Heart right ventricle (tissue), 16 donors: ENCODE measurements at regions not wholly inside any gene's neighbourhood (a gene's known extent, or its start where the extent isn't known, plus 50 kb on each side); places are given as distances from the start of the nearest gene placed in this dataset.

Experiments used
- ATAC-seq, 8 donors: fragments of 200-7000 bp; cut with Tn5 transposase; one replicate each; pipeline ENCODE4 v1.9.1; 2020; ENCODE audit warnings: mild to moderate bottlenecking in 8 of 8, moderate library complexity in 8 of 8, moderate number of reproducible peaks in 1 of 8
- DNase-seq, 2 donors: peaks; one replicate each; pipeline ENCODE4 v3.0.0-alpha.2; 2020
- H3K27ac ChIP-seq, 10 donors: fragments of 200-600 bp; sonication (generic) in 2 of 10; one replicate each; pipeline versions ENCODE4 v1.5.0 to v1.8.0; 2020 to 2022; ENCODE audit warnings: mild to moderate bottlenecking in 3 of 10
- H3K27me3 ChIP-seq, 7 donors: fragments of 200-600 bp; one replicate each; pipeline ENCODE4 v1.8.0; 2021 to 2022; ENCODE audit warnings: mild to moderate bottlenecking in 2 of 7
- H3K36me3 ChIP-seq, 9 donors: fragments of 200-600 bp; sonication (generic) in 1 of 9; one replicate each; pipeline versions ENCODE4 v1.5.0 to v1.8.0; 2020 to 2022; ENCODE audit warnings: mild to moderate bottlenecking in 2 of 9
- H3K4me1 ChIP-seq, 9 donors: fragments of 200-600 bp; sonication (generic) in 1 of 9; one replicate each; pipeline versions ENCODE4 v1.5.0 to v1.8.0; 2020 to 2022; ENCODE audit warnings: mild to moderate bottlenecking in 4 of 9
- H3K4me3 ChIP-seq, 10 donors: fragments of 200-600 bp; sonication (generic) in 2 of 10; one replicate each; pipeline versions ENCODE4 v1.5.0 to v1.8.0; 2020 to 2022; ENCODE audit warnings: mild to moderate bottlenecking in 7 of 10, moderate library complexity in 2 of 10
- H3K9me3 ChIP-seq, 11 donors: fragments of 200-600 bp in 10 of 11; sonication (generic) in 2 of 11; one replicate each; pipeline versions ENCODE4 v1.5.0 to v1.8.0; 2013 to 2022; ENCODE audit warnings: mild to moderate bottlenecking in 2 of 11, control low read depth in 1 of 11, moderate library complexity in 1 of 11
- CTCF ChIP-seq, 9 donors: fragments of 200-600 bp; sonication (generic) in 2 of 9; IDR thresholded peaks; one replicate each; pipeline versions ENCODE4 v1.5.0 to v1.8.0; 2021 to 2022; ENCODE audit warnings: antibody characterized with exemption in 9 of 9, mild to moderate bottlenecking in 5 of 9, moderate library complexity in 1 of 9
- WGBS, 2 donors: extraction: QIAGEN DNeasy Blood & Tissue Kit; methylation state at CpG; one replicate each; pipeline ENCODE4 v1.1.7; 2013; ENCODE audit warnings: inconsistent platforms in 1 of 2; 5-methylcytosine and 5-hydroxymethylcytosine counted together
- intact Hi-C, 10 donors: fragments of 100-400 bp; cut with DNase I; formaldehyde crosslinking; loops; one replicate each; pipeline versions ENCODE4 v1.11.1 to v1.14.2; 2022
- donor health status: Arrhythmogenic right ventricular cardiomyopathy.
- donor health status: ischemic (EF 13 %, LVEDD 7.1; RV severe dilation, severe dysfunction).
- donor health status: healthy with polysubstance abuse.
- donor health status: DM: no; HTN: yes; CAD: no.
- donor health status: DM: no; HTN: no; CAD: no.
- donor health status: ischemic (EF 25% LVEDD 6.9; RV normal size, moderate dysfunction).
- donor health status: ischemic (EF 25% LVEDD 5.7; RV mildly dilated, moderate dysfunction).
- donor health status: healthy.
- donor health status: DM: yes; HTN: yes; CAD: no.
- donor health status: Ischemic cardiomyopathy.
- donor health status: ischemic (EF 35%, LVEDD 5.7; RV mildly dilated, moderate dysfunction).
- donor health status: nonischemic (EF 11% LVEDD 7.7; RV severe dilation, severe dysfunction).
- donor health status: DM: yes; HTN: yes; CAD: no.
- donor health status: PGD.
- donor health status: ischemic (EF 29% LVEDD 5.4; RV normal size, mild dysfunction).
- donor health status: nonischemic (EF 23%, LVEDD 6.1; RV moderate dilation, normal function).

- no peak for TF ChIP-seq CTCF (IDR thresholded peaks at IDR 0.05)
- H3K4me1 ChIP-seq: no peaks in the 10 kb centered on the region
- ATAC-seq (peak in 1 of 8 donors; percentile 35), DNase-seq (no peak)
- no peaks in the 10 kb centered on the region for H3K9me3 ChIP-seq
- no peak overlapping the region for H3K4me3 ChIP-seq
- no peak overlapping the region for H3K27ac ChIP-seq
- intact Hi-C loops: no loop called here
- H3K27me3 ChIP-seq: peaks cover 0 to 22% (median 3%) of the 10 kb centered on the region in 7 donors
- no peaks in the 10 kb centered on the region for H3K36me3 ChIP-seq
- WGBS, 2 donors: 30 to 45% methylated on average over 4 of the region's 4 CpGs
Observed at GRCh38 chr4:129377131-129377845, 281.3 kb downstream of the C4orf33 start.

GRCh38 chr4:129378364-129378763 lies 282.4 kb downstream of the C4orf33 start:
- no peaks in the 10 kb centered on the region for H3K4me1 ChIP-seq
- WGBS, 2 donors: 41 to 46% methylated on average over 3 of the region's 3 CpGs

GRCh38 chr4:129379429-129379828 lies 283.5 kb downstream of the C4orf33 start:
- no peak for TF ChIP-seq CTCF (IDR thresholded peaks at IDR 0.05)
- H3K4me1 ChIP-seq: no peaks in the 10 kb centered on the region
- no peaks in the 10 kb centered on the region for H3K9me3 ChIP-seq
- WGBS, 2 donors: 86 to 93% methylated on average over 2 of the region's 2 CpGs
- intact Hi-C loops: no loop called here
- DNase-seq: no peak
- no peak overlapping the region for H3K4me3 ChIP-seq
- no peaks in the 10 kb centered on the region for H3K36me3 ChIP-seq
- H3K27ac ChIP-seq: no peak overlapping the region
- peaks cover 0 to 13% (median 3%) of the 10 kb centered on the region in 7 donors for H3K27me3 ChIP-seq
- ATAC-seq: no peak

More at GRCh38 chr4:129378364-129378763, 282.4 kb downstream of the C4orf33 start:
- TF ChIP-seq CTCF (IDR thresholded peaks at IDR 0.05): no peak
- peaks cover 0 to 22% (median 3%) of the 10 kb centered on the region in 7 donors for H3K27me3 ChIP-seq
- H3K27ac ChIP-seq: no peak overlapping the region
- H3K4me3 ChIP-seq: no peak overlapping the region
- intact Hi-C loops: no loop called here
- DNase-seq (no peak), ATAC-seq (no peak)
- H3K9me3 ChIP-seq: no peaks in the 10 kb centered on the region
- H3K36me3 ChIP-seq: no peaks in the 10 kb centered on the region

GRCh38 chr4:129384974-129385373 lies 289.0 kb downstream of the C4orf33 start:
- Histone ChIP-seq H3K27ac (no peak overlapping the region), H3K4me1 (peaks cover 0 to 4% (median 0%) of the 10 kb centered on the region in 9 donors), H3K4me3 (no peak overlapping the region), H3K27me3 (peaks cover 0 to 5% (median 0%) of the 10 kb centered on the region in 7 donors), H3K9me3 (no peaks in the 10 kb centered on the region), H3K36me3 (no peaks in the 10 kb centered on the region)
- DNase-seq (no peak), ATAC-seq (no peak)
- no peak for TF ChIP-seq CTCF (IDR thresholded peaks at IDR 0.05)
- intact Hi-C loops: no loop called here
- WGBS, 2 donors: 53 to 54% methylated on average over 1 of the region's 1 CpG
